ENCODE measurements at regions not wholly inside any gene's neighbourhood (a gene's known extent, or its start where the extent isn't known, plus 50 kb on each side); places are given as distances from the start of the nearest gene placed in this dataset.

- ChIA-PET POLR2A (no interaction called here), CTCF (no interaction called here)
- no peaks in the 10 kb centered on the region for H3K4me1 Mint-ChIP-seq
- H3K27me3 Mint-ChIP-seq: no peaks in the 10 kb centered on the region
- no peak overlapping the region for H3K27ac Mint-ChIP-seq
- no peaks in the 10 kb centered on the region for H3K36me3 Mint-ChIP-seq (ENCODE audit: low read depth)
- no peak for DNase-seq
- peaks cover 8% of the 10 kb centered on the region for H3K9me3 Mint-ChIP-seq
- H3K4me3 Mint-ChIP-seq: no peak overlapping the region
These were observed 50.6 kb upstream of the SPATA16 start for GRCh38 chr3:173191611-173192010.

Data from activated CD4-positive, alpha-beta T cell treated with anti-CD3 and anti-CD28 coated beads, Interleukin-2, amount 10 ng/mL, durations not matched to agents 7 days and 5 days (primary cell).